ENCODE measurements at regions not wholly inside any gene's neighbourhood (a gene's known extent, or its start where the extent isn't known, plus 50 kb on each side); places are given as distances from the start of the nearest gene placed in this dataset.
A peak's percentile ranks its signal among the peaks of the same experiment; 100 is the strongest.

- no peak for DNase-seq (ENCODE audit: low read depth, low spot score)
These were observed 92.1 kb upstream of the DAP start for GRCh38 chr5:10853154-10853553.

GRCh38 chr5:10849278-10849677 lies 88.2 kb upstream of the DAP start:
- DNase-seq (ENCODE audit: low read depth, low spot score), result no peak

- no peak for DNase-seq (ENCODE audit: low read depth, low spot score)
These were observed 83.0 kb upstream of the DAP start for GRCh38 chr5:10844016-10844415.

- no peak for DNase-seq (ENCODE audit: low read depth, low spot score)
These were observed 81.8 kb upstream of the DAP start for GRCh38 chr5:10842823-10843222.

- DNase-seq (ENCODE audit: low read depth, low spot score), result no peak
These were observed 79.0 kb upstream of the DAP start for GRCh38 chr5:10839916-10840599.

- no peak for DNase-seq (ENCODE audit: low read depth, low spot score)
These were observed 78.1 kb upstream of the DAP start for GRCh38 chr5:10839118-10839517.

GRCh38 chr5:10838038-10838437 lies 77.0 kb upstream of the DAP start:
- no peak for DNase-seq (ENCODE audit: low read depth, low spot score)

- peak; percentile 31 for DNase-seq (ENCODE audit: low read depth, low spot score)
These were observed 76.0 kb upstream of the DAP start for GRCh38 chr5:10836986-10837385.

- DNase-seq (ENCODE audit: low read depth, low spot score), result no peak
These were observed 73.7 kb upstream of the DAP start for GRCh38 chr5:10834695-10835094.

GRCh38 chr5:10832987-10833386 lies 72.0 kb upstream of the DAP start:
- no peak for DNase-seq (ENCODE audit: low read depth, low spot score)

- no peak for DNase-seq (ENCODE audit: low read depth, low spot score)
These were observed 71.4 kb upstream of the DAP start for GRCh38 chr5:10832421-10832820.

- DNase-seq (ENCODE audit: low read depth, low spot score), result peak; percentile 80
These were observed 70.4 kb upstream of the DAP start for GRCh38 chr5:10831419-10831818.

GRCh38 chr5:10828241-10828640 lies 67.2 kb upstream of the DAP start:
- peak; percentile 48 for DNase-seq (ENCODE audit: low read depth, low spot score)

- DNase-seq (ENCODE audit: low read depth, low spot score), result no peak
These were observed 66.5 kb upstream of the DAP start for GRCh38 chr5:10827571-10827970.

- DNase-seq (ENCODE audit: low read depth, low spot score), result peak; percentile 9
These were observed 65.9 kb upstream of the DAP start for GRCh38 chr5:10826971-10827370.

- no peak for DNase-seq (ENCODE audit: low read depth, low spot score)
These were observed 65.0 kb upstream of the DAP start for GRCh38 chr5:10825897-10826644.

- DNase-seq (ENCODE audit: low read depth, low spot score), result no peak
These were observed 51.2 kb upstream of the DAP start for GRCh38 chr5:10812218-10812617.

All from astrocyte of the hippocampus (primary cell).